Stimulated activated CD4-positive, alpha-beta T cell treated with anti-CD3 and anti-CD28 coated beads, Interleukin-2, amount 100 ng/mL, for 4 hours (primary cell): ENCODE measurements at regions not wholly inside any gene's neighbourhood (a gene's known extent, or its start where the extent isn't known, plus 50 kb on each side); places are given as distances from the start of the nearest gene placed in this dataset.
"Not testable (repeated sequence)": the region's sequence is repeated elsewhere in the genome, so short reads cannot be mapped to it uniquely, and the experiment has no call there.

ENCODE experiments used
- DNase-seq: peaks from one replicate; pipeline ENCODE4 v3.0.0-alpha.2; 2020; ENCODE audit warnings: low read depth

DNA sequence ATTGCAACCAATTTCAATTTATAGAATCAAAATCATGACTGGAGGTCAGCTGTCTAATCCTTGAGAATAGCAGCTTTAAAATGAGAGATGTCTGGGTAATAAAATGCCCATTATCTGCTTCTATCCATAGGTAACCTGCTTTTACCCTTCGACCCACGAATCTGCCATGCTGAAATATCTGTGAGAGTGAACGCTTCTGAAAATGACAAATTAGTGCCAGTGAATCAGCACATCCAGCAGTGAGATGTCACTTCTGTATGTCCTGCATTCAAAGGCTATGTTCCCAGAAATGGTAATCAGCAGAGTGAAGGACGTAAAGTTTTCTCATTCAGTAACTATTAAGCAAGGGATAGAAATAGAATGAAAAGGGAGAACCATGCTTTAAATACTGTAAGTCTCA, 532.4 kb upstream of the ITGA1 start:
- DNase-seq: no peak

DNA sequence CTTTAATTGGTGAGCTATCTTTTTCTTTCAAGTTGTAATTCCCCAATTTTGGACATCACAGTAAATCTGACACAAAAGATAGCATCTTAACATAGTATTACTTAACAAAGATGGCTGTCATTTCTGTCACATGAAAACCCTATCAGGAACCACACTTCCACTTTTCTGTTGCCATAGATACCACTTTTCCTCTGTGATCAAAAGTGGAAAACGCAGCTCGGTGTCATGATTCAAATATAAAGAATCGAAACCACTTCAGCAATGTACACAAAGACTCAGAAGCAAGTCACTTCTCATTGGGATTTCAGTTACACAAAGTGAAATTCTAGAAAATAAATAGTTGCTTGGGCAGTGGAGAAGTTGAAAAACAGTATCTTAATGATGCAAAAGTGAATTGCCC, 524.9 kb upstream of the ITGA1 start:
- DNase-seq: no peak

DNA sequence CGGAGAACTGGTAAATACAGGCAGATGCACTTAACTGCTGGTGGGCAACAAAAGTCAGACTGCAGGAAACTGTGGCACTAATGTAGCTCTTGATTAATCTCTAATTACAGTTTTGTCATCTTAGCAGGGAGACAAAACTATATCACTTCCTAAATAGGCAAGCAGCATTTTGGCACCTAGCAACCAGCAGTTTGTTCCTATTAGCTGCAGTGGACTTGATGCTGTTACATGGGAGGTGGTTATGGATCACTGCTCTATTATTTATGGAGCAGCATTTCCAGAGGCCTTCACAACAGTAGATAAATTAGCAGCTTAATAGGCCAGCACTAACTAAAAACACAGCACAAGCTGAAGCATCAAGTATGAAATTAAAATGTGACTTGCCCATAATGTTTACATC, 518.3 kb upstream of the ITGA1 start:
- DNase-seq: no peak

DNA sequence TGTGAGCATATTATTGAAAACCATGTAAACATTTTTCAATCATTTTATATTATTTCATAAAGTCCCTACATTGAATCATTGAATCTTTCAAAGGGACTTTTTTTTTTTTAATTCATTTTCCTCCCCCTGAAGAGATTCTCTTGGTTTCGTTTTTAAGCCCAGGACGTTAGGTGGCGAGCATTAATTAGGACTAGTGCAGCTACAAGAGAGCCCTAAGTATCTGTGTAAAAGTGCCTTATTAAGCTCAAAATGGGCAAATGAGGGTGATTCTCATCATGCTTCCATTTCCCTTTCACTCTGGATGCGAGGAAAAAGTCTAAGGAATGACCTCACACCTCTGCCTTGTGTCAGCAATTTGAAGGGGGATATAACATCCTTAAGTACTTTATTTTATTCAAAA, 517.9 kb upstream of the ITGA1 start:
- no peak for DNase-seq

GRCh38 chr5:52275639-52276038, 512.1 kb upstream of the ITGA1 start:
- no peak for DNase-seq

DNA sequence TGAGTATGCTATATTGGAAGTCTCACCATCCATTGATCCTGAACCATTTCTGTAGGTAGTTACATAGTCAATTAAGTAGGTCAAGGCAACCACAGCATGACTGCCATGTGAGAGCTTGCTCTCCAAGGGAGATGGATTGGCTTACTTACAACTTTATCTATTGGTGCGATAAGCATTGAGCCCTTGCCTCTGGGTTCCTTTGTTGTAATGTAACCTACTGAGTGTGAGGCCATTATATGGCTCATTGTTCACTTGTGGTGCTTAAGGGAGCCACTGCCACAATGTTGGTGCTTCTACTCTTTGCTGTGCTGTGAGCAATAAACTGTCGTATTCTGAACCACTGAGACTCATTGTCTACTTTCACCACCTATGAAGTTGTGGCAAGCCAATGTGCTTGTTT, 510.6 kb upstream of the ITGA1 start:
- no peak for DNase-seq

DNA sequence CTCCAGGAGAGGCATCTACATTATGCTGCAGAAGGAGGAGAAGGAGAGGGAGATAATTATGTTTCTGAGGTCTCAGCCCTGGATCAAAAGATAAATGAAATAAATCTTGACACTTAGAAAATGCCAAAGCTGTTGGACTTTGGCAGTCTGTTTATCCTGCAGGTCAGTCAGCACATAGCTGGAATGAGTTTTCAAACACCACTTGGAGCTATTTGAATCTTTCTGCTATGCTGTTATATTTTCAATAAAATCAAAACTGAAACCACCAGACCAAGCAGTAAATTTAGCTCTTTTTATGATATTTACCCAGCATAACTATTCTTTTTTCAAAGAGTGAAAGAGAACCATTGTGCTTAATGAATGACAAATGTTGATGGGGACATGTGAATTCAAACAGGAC, 505.1 kb upstream of the ITGA1 start:
- DNase-seq: no peak

DNA sequence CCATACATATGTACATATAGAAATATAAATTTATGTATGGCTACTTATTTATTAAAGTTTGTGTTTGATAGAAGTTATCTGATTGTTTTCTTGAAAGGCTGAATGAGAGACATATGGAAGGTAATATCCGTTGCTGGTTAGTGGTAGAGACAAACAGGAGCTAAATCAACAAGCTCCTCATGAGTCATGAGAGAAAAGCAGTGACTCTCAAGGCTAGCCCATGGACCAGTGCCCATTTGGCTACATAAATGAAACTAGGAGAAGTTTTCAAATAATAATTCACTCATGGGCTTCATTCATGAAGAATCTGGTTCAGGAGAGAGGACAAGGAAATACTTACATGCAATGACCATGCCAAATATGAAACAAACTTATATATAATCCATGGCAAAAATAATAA, 504.5 kb upstream of the ITGA1 start:
- DNase-seq: no peak

DNA sequence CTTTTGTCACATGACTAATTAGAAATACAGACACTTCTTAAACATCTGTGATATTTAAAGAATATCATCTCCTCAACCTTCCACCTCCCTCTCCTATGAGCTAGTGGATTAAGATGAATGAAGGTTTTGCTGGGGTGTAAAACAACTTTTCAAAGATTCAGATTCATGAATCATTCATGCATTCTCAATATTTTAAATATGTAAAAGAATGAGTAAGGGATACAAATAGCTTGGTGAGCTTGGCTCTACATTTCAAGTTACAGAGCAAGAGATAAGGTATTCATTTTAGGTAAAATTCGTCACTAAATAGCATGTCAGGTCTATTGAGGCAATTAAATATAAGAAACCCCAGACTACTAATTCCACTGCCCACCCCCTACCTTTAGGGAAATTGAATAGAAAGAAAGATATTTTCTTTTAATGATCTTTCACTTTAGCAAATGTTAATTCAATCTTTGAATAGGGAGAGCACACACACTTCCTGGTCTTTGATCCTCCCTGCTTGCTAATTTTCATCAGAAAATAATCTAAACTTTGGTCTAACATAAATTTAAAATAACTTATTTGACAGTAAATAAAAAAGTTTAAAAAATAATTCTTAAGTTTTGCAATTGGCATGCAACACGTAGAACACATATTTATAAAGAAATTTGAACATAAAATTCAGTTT, 486.9 kb upstream of the ITGA1 start:
- no peak for DNase-seq

DNA sequence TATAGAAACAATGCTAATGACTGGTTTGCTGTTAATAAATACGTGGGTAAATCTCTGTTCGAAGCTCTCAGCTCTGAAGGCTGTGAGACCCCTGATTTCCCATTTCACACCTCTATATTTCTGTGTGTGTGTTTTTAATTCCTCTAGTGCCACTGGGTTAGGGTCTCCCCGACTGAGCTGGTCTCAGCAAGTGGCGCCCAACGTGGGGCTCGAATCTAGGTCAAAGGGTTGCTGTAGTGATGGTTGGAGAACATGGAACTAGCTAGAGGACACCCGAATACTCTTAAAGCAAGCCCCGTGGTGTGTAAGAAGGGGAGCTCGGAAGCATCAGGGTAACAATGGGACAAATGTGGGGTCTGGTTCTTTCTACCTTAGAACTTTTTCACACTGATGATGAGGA, 482.9 kb upstream of the ITGA1 start:
- DNase-seq: not testable (repeated sequence)

DNA sequence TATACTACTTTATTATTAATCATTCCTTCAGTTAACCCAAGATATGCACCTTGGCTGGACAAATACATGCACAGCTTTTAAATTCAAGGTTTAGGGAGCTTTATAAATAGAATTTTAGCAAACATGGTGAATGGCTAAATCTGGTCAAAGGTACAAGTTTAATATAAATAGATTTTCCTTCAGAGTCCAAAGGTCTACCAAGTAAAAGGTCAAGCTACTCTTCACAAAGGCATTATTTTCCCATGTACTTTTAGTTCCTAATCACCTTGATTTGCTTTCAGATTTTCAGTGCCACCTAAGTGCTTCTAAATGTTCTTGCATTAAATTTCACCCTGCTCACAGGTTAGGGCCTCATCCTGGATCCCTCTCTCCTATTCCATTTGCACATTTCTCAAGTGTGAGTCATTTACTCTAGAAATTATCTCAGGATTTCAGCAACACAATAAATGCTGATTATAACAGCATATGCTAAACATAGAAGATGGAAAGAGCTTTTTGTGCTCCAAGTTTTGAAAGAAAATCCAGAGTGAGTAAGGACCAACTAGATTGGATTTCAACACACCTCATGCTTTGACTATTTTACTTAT, 459.4 kb upstream of the ITGA1 start:
- DNase-seq: no peak

- no peak for DNase-seq
Observed at GRCh38 chr5:52331725-52332124, 456.0 kb upstream of the ITGA1 start.

GRCh38 chr5:52334367-52334766, 453.3 kb upstream of the ITGA1 start:
- no peak for DNase-seq

DNA sequence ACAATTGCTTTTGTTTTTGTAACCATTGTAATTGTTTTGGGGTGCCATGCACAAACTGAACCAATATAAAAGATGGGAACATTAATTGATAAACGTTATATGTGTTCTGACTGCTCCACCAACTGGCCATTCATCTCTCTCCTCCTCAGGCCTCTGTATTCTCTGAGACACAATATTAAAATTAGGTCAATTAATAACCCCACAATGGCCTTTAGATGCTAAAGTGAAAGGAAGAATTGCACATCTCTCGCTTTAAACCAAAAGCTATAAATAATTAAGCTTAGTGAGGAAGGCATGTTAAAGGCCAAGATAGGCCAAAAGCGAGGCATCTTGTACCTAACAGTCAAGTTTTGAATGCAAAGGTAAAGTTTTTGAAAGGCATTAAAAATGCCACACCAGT, 448.4 kb upstream of the ITGA1 start:
- DNase-seq: no peak

- no peak for DNase-seq
Observed at GRCh38 chr5:52342361-52342760, 445.4 kb upstream of the ITGA1 start.

- no peak for DNase-seq
Observed at GRCh38 chr5:52356311-52356918, 431.3 kb upstream of the ITGA1 start.

- no peak for DNase-seq
Observed at GRCh38 chr5:52359261-52359660, 428.5 kb upstream of the ITGA1 start.

DNA sequence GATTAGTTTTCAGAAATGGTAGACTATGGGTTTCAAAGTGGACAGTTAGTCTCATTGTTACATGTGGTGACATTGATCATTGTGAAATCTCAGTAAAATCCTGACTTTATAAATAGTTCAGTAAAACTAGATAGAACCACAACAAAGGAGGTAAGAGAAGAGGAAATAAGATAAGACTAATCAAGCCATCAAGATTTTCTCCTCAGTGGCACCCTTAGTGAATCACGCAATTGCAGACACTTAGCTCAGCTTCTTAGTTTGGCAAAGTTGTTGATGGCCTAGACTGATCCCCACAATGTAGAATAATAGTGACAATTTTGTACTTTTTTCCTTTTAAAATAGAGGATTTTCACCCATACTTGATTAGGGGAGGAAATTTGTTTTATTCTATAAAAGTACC, 426.7 kb upstream of the ITGA1 start:
- no peak for DNase-seq

- DNase-seq: no peak
Observed at GRCh38 chr5:52374286-52374685, 413.4 kb upstream of the ITGA1 start.

- no peak for DNase-seq
Observed at GRCh38 chr5:52375969-52376368, 411.7 kb upstream of the ITGA1 start.

- DNase-seq: no peak
Observed at GRCh38 chr5:52376592-52376991, 411.1 kb upstream of the ITGA1 start.

- DNase-seq: no peak
Observed at GRCh38 chr5:52378237-52378636, 409.5 kb upstream of the ITGA1 start.

GRCh38 chr5:52388349-52388748, 399.4 kb upstream of the ITGA1 start:
- DNase-seq: no peak

GRCh38 chr5:52392321-52392720, 395.4 kb upstream of the ITGA1 start:
- DNase-seq: no peak
